GM23338 (cell line): ENCODE measurements at regions not wholly inside any gene's neighbourhood (a gene's known extent, or its start where the extent isn't known, plus 50 kb on each side); places are given as distances from the start of the nearest gene placed in this dataset.

Source experiments
- CREB1 ChIP-seq: fragments of 250-450 bp; sonication (Bioruptor Pico); IDR thresholded peaks from 2 replicates; pipeline ENCODE4 v1.5.0; 2020; ENCODE audit warnings: low read depth, mild to moderate bottlenecking, moderate library complexity
- EZH2 ChIP-seq: fragments of 200-600 bp; sonication (generic); IDR thresholded peaks from one replicate; pipeline ENCODE4 v1.8.0; 2017; ENCODE audit warnings: antibody characterized with exemption, mild to moderate bottlenecking, low read depth; ENCODE audit not compliant: unreplicated experiment
- EZH2phosphoT487 ChIP-seq: fragments of 200-600 bp; sonication (generic); IDR thresholded peaks from one replicate; pipeline ENCODE4 v1.8.1; 2018; ENCODE audit warnings: antibody characterized with exemption; ENCODE audit not compliant: unreplicated experiment
- JUNB ChIP-seq: IDR thresholded peaks from one replicate; pipeline ENCODE4 v1.6.1; 2016; ENCODE audit warnings: antibody characterized with exemption; ENCODE audit not compliant: unreplicated experiment
- NANOG ChIP-seq: IDR thresholded peaks from 2 replicates; pipeline ENCODE4 v1.6.1; 2016; ENCODE audit warnings: antibody characterized with exemption, borderline replicate concordance
- POLR2AphosphoS5 ChIP-seq: IDR thresholded peaks from 2 replicates; pipeline ENCODE4 v1.6.1; 2016; ENCODE audit warnings: antibody characterized with exemption, low read depth
- STAT1 ChIP-seq: IDR thresholded peaks from one replicate; pipeline ENCODE4 v1.6.1; 2016; ENCODE audit warnings: antibody characterized with exemption; ENCODE audit not compliant: unreplicated experiment
- ZNF114 ChIP-seq: fragments of 250-450 bp; sonication (Bioruptor Pico); IDR thresholded peaks from 2 replicates; pipeline ENCODE4 v1.5.0; 2020; ENCODE audit warnings: mild to moderate bottlenecking, moderate library complexity
- ZNF331 ChIP-seq: fragments of 250-450 bp; sonication (Bioruptor Pico); IDR thresholded peaks from 2 replicates; pipeline ENCODE4 v1.5.0; 2020; ENCODE audit warnings: low read depth, mild to moderate bottlenecking, moderate library complexity
- TF ChIP-seq, protein P1 (sequence below), 2 experiments: fragments of 200-600 bp in 1 of 2; sonication (generic) in 1 of 2; conservative IDR thresholded peaks; 2 replicates each; pipeline versions ENCODE4 v1.5.1 to v1.6.1; 2016 to 2017; ENCODE audit warnings: antibody characterized with exemption in 2 of 2, low read depth in 2 of 2, mild to moderate bottlenecking in 2 of 2, moderate library complexity in 1 of 2
- TF ChIP-seq, protein P2 (sequence below): IDR thresholded peaks from one replicate; pipeline ENCODE4 v1.6.1; 2018; ENCODE audit warnings: antibody characterized with exemption; ENCODE audit not compliant: unreplicated experiment
- TF ChIP-seq, protein P3 (sequence below): IDR thresholded peaks from 2 replicates; pipeline ENCODE4 v1.6.1; 2016; ENCODE audit warnings: antibody characterized with exemption

DNA sequence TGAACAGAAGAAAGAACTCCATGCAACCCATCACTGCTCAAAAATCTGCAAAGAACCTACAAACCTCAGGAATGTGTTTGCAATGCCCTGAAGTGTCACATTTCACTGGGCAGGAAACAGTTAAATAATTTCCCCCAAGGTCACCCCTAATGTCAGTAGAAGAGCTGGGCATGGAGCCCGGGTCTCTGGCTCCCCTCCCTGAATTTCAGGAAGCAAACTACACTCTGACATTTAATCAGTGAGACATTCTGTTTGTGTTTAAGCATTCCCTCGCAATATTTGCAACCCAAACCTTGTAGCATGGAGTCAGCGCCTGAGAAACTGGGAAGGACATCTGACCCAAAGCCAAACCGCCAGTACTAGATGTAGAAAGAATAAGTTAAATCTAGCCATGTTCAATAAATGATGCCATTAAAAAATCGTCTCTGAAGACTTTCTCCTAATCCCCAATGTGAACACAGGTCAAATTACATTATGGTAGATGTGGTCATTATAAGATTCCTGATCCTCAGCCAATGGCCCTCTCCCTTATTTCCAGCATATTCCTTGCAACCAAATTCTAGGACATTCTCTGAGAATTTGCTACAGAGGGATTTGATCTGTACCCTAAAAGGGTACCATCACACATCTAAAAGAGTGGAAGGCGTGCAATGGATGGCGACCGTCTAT, 91.2 kb upstream of the ADTRP start:
- TF ChIP-seq, protein P1, sequence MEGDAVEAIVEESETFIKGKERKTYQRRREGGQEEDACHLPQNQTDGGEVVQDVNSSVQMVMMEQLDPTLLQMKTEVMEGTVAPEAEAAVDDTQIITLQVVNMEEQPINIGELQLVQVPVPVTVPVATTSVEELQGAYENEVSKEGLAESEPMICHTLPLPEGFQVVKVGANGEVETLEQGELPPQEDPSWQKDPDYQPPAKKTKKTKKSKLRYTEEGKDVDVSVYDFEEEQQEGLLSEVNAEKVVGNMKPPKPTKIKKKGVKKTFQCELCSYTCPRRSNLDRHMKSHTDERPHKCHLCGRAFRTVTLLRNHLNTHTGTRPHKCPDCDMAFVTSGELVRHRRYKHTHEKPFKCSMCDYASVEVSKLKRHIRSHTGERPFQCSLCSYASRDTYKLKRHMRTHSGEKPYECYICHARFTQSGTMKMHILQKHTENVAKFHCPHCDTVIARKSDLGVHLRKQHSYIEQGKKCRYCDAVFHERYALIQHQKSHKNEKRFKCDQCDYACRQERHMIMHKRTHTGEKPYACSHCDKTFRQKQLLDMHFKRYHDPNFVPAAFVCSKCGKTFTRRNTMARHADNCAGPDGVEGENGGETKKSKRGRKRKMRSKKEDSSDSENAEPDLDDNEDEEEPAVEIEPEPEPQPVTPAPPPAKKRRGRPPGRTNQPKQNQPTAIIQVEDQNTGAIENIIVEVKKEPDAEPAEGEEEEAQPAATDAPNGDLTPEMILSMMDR (conservative IDR thresholded peaks at IDR 0.05; ENCODE audit: low read depth in 2 of 2) = no peak
- TF ChIP-seq POLR2AphosphoS5 (no peak), EZH2 (no peak), EZH2phosphoT487 (no peak), ZNF114 (CRISPR knock-in tag) (no peak), JUNB (no peak), CREB1 (CRISPR knock-in tag) (no peak), ZNF331 (CRISPR knock-in tag) (no peak), STAT1 (no peak), NANOG (no peak)
- TF ChIP-seq, protein P2, sequence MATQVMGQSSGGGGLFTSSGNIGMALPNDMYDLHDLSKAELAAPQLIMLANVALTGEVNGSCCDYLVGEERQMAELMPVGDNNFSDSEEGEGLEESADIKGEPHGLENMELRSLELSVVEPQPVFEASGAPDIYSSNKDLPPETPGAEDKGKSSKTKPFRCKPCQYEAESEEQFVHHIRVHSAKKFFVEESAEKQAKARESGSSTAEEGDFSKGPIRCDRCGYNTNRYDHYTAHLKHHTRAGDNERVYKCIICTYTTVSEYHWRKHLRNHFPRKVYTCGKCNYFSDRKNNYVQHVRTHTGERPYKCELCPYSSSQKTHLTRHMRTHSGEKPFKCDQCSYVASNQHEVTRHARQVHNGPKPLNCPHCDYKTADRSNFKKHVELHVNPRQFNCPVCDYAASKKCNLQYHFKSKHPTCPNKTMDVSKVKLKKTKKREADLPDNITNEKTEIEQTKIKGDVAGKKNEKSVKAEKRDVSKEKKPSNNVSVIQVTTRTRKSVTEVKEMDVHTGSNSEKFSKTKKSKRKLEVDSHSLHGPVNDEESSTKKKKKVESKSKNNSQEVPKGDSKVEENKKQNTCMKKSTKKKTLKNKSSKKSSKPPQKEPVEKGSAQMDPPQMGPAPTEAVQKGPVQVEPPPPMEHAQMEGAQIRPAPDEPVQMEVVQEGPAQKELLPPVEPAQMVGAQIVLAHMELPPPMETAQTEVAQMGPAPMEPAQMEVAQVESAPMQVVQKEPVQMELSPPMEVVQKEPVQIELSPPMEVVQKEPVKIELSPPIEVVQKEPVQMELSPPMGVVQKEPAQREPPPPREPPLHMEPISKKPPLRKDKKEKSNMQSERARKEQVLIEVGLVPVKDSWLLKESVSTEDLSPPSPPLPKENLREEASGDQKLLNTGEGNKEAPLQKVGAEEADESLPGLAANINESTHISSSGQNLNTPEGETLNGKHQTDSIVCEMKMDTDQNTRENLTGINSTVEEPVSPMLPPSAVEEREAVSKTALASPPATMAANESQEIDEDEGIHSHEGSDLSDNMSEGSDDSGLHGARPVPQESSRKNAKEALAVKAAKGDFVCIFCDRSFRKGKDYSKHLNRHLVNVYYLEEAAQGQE = no peak
- TF ChIP-seq, protein P3, sequence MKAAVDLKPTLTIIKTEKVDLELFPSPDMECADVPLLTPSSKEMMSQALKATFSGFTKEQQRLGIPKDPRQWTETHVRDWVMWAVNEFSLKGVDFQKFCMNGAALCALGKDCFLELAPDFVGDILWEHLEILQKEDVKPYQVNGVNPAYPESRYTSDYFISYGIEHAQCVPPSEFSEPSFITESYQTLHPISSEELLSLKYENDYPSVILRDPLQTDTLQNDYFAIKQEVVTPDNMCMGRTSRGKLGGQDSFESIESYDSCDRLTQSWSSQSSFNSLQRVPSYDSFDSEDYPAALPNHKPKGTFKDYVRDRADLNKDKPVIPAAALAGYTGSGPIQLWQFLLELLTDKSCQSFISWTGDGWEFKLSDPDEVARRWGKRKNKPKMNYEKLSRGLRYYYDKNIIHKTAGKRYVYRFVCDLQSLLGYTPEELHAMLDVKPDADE = no peak
